HEK293 (cell line): ENCODE measurements at regions not wholly inside any gene's neighbourhood (a gene's known extent, or its start where the extent isn't known, plus 50 kb on each side); places are given as distances from the start of the nearest gene placed in this dataset.
"Not testable (repeated sequence)": the region's sequence is repeated elsewhere in the genome, so short reads cannot be mapped to it uniquely, and the experiment has no call there.

ENCODE experiments used
- CTCF ChIA-PET: fragments of 350-600 bp; formaldehyde crosslinking; extraction: SDS; loops from one replicate; lab custom pipeline; 2021; ENCODE audit warnings: antibody characterized with exemption; lab: Yijun Ruan, JAX
- POLR2A ChIA-PET: fragments of 300-600 bp; formaldehyde crosslinking; extraction: SDS; loops from one replicate; lab custom pipeline; 2020; ENCODE audit warnings: antibody characterized with exemption, inconsistent platforms; lab: Yijun Ruan, JAX
- H3K27ac ChIP-seq: fragments of 200-500 bp; sonication (Bioruptor generic); 2 replicates; pipeline ENCODE4 v1.5.1; 2014; ENCODE audit warnings: low read depth, low read length, control low read depth, inconsistent platforms; ENCODE audit errors: extremely low read depth
- H3K36me3 ChIP-seq, 2 experiments: fragments of 200-500 bp in 1 of 2; sonication (Bioruptor generic) in 1 of 2; 1 replicate in 1 of 2; 2 replicates in 1 of 2; pipeline ENCODE4 v1.5.1; 2014 to 2017; ENCODE audit warnings: inconsistent platforms in 2 of 2, low read length in 2 of 2; ENCODE audit not compliant: control insufficient read depth in 2 of 2, insufficient read depth in 1 of 2
- H3K4me1 ChIP-seq: fragments of 200-500 bp; sonication (Bioruptor generic); 2 replicates; pipeline ENCODE4 v1.5.1; 2014; ENCODE audit warnings: mild to moderate bottlenecking, low read length, inconsistent platforms; ENCODE audit not compliant: control insufficient read depth, insufficient read depth
- H3K4me3 ChIP-seq: 2 replicates; pipeline ENCODE4 v1.5.1; 2011; ENCODE audit warnings: low read depth, mild to moderate bottlenecking, control low read depth, low read length, moderate library complexity
- H3K9me3 ChIP-seq: fragments of 200-500 bp; sonication (Bioruptor generic); 2 replicates; pipeline ENCODE4 v1.5.1; 2014; ENCODE audit warnings: low read depth, low read length, inconsistent platforms; ENCODE audit not compliant: control insufficient read depth, insufficient read depth
- ATF2 ChIP-seq: fragments of 450-650 bp; formaldehyde crosslinking; IDR thresholded peaks from 2 replicates; pipeline ENCODE4 v1.5.1; 2016; ENCODE audit warnings: missing biosample characterization, missing genetic modification characterization, low read depth
- HIC1 ChIP-seq: fragments of 450-650 bp; formaldehyde crosslinking; IDR thresholded peaks from 2 replicates; pipeline ENCODE4 v1.5.1; 2016; ENCODE audit warnings: missing biosample characterization, missing genetic modification characterization
- HOXD13 ChIP-seq: sonication (generic); formaldehyde crosslinking; IDR thresholded peaks from 2 replicates; pipeline ENCODE4 v1.8.0; 2022; ENCODE audit warnings: missing genetic modification reagents, borderline replicate concordance
- KLF1 ChIP-seq: fragments of 450-650 bp; formaldehyde crosslinking; IDR thresholded peaks from 2 replicates; pipeline ENCODE4 v1.5.1; 2016; ENCODE audit warnings: missing biosample characterization, missing genetic modification characterization
- KLF16 ChIP-seq: fragments of 450-650 bp; formaldehyde crosslinking; IDR thresholded peaks from 2 replicates; pipeline ENCODE4 v1.5.1; 2017; ENCODE audit warnings: missing biosample characterization, missing genetic modification characterization
- KLF17 ChIP-seq: fragments of 450-650 bp; formaldehyde crosslinking; IDR thresholded peaks from 2 replicates; pipeline ENCODE4 v1.5.1; 2016; ENCODE audit warnings: missing biosample characterization, missing genetic modification characterization
- PRDM6 ChIP-seq: fragments of 450-650 bp; formaldehyde crosslinking; IDR thresholded peaks from 2 replicates; pipeline ENCODE4 v1.5.1; 2017; ENCODE audit warnings: missing biosample characterization, missing genetic modification characterization
- SP3 ChIP-seq: fragments of 450-650 bp; formaldehyde crosslinking; IDR thresholded peaks from 2 replicates; pipeline ENCODE4 v1.5.1; 2016; ENCODE audit warnings: missing biosample characterization, missing genetic modification characterization
- ZNF121 ChIP-seq: fragments of 450-650 bp; formaldehyde crosslinking; IDR thresholded peaks from 2 replicates; pipeline ENCODE4 v1.5.1; 2016; ENCODE audit warnings: missing biosample characterization, missing genetic modification characterization
- ZNF2 ChIP-seq: fragments of 450-650 bp; formaldehyde crosslinking; IDR thresholded peaks from 2 replicates; pipeline ENCODE4 v1.5.1; 2016; ENCODE audit warnings: missing biosample characterization, missing genetic modification characterization
- ZNF248 ChIP-seq: fragments of 450-650 bp; formaldehyde crosslinking; IDR thresholded peaks from 2 replicates; pipeline ENCODE4 v1.5.1; 2017; ENCODE audit warnings: missing biosample characterization, missing genetic modification characterization
- ZNF341 ChIP-seq: fragments of 450-650 bp; formaldehyde crosslinking; IDR thresholded peaks from 2 replicates; pipeline ENCODE4; 2016; ENCODE audit warnings: low read depth, missing biosample characterization, missing genetic modification characterization
- ZNF391 ChIP-seq: fragments of 450-650 bp; formaldehyde crosslinking; IDR thresholded peaks from 2 replicates; pipeline ENCODE4 v1.5.1; 2016; ENCODE audit warnings: low read depth, missing biosample characterization, missing genetic modification characterization, borderline replicate concordance
- ZNF521 ChIP-seq: fragments of 450-650 bp; formaldehyde crosslinking; IDR thresholded peaks from 2 replicates; pipeline ENCODE4 v1.5.1; 2017; ENCODE audit warnings: missing biosample characterization, mild to moderate bottlenecking, missing genetic modification characterization
- ZNF558 ChIP-seq: fragments of 450-650 bp; formaldehyde crosslinking; IDR thresholded peaks from 2 replicates; pipeline ENCODE4 v1.5.1; 2016; ENCODE audit warnings: missing biosample characterization, missing genetic modification characterization
- ZNF560 ChIP-seq: fragments of 450-650 bp; formaldehyde crosslinking; IDR thresholded peaks from 2 replicates; pipeline ENCODE4 v1.5.1; 2017; ENCODE audit warnings: missing biosample characterization, missing genetic modification characterization, borderline replicate concordance
- ZNF580 ChIP-seq: fragments of 450-650 bp; formaldehyde crosslinking; IDR thresholded peaks from 2 replicates; pipeline ENCODE4 v1.5.1; 2016; ENCODE audit warnings: missing biosample characterization, missing genetic modification characterization
- ZNF664 ChIP-seq: fragments of 450-650 bp; formaldehyde crosslinking; IDR thresholded peaks from 2 replicates; pipeline ENCODE4 v1.5.1; 2016; ENCODE audit warnings: missing biosample characterization, missing genetic modification characterization
- ZNF707 ChIP-seq: fragments of 450-650 bp; formaldehyde crosslinking; IDR thresholded peaks from 2 replicates; pipeline ENCODE4 v1.5.1; 2016; ENCODE audit warnings: missing biosample characterization, missing genetic modification characterization

- ChIA-PET POLR2A (no interaction called here), CTCF (interaction anchor here (1.0 kb wide), 1 partner anchor 70 kb away, joined by 3 read pairs; no protein-coding TSS in a partner anchor)
- Histone ChIP-seq H3K36me3 (no peaks in the 10 kb centered on the region), H3K4me1 (no peaks in the 10 kb centered on the region), H3K4me3 (no peak overlapping the region), H3K27ac (no peak overlapping the region), H3K9me3 (no peaks in the 10 kb centered on the region)
- TF ChIP-seq HIC1 (tag by site-specific recombination), result no peak
- no peak for TF ChIP-seq ZNF664 (tag by site-specific recombination)
- TF ChIP-seq KLF1 (tag by site-specific recombination), result no peak
- no peak for TF ChIP-seq ZNF2
- TF ChIP-seq HOXD13, result no peak
- TF ChIP-seq ZNF121, result no peak
- TF ChIP-seq ZNF248, result no peak
- no peak for TF ChIP-seq KLF16 (tag by site-specific recombination)
- TF ChIP-seq ZNF391 (tag by site-specific recombination), result no peak
- no peak for TF ChIP-seq ZNF558 (tag by site-specific recombination)
Measured at GRCh38 chr10:125591886-125592285, 91.1 kb downstream of the TEX36 start.

- CTCF ChIA-PET, H3K27ac ChIP-seq, POLR2A ChIA-PET, H3K36me3 ChIP-seq, H3K4me3 ChIP-seq, H3K9me3 ChIP-seq, H3K4me1 ChIP-seq: not testable (repeated sequence)
Measured at GRCh38 chr10:125588738-125589137, 94.2 kb downstream of the TEX36 start.

- ChIA-PET POLR2A (no interaction called here), CTCF (interaction anchor here (0.6 kb wide), 2 partner anchors 20 to 1022 kb away, joined by 4 to 9 read pairs; no protein-coding TSS in a partner anchor)
Measured at GRCh38 chr10:125584954-125585353, 98.0 kb downstream of the TEX36 start.

More at GRCh38 chr10:125584954-125585353, 98.0 kb downstream of the TEX36 start:
- TF ChIP-seq ZNF580 (tag by site-specific recombination), result no peak
- no peak for TF ChIP-seq ZNF521 (tag by site-specific recombination)
- TF ChIP-seq ZNF560 (tag by site-specific recombination), result no peak
- TF ChIP-seq KLF17 (tag by site-specific recombination), result 0 out of 2 replicates have a peak, but pooled peaks have one; percentile 56
- no peak for TF ChIP-seq ZNF707
- no peak for TF ChIP-seq ATF2 (tag by site-specific recombination)
- no peak for TF ChIP-seq KLF16 (tag by site-specific recombination)
- TF ChIP-seq SP3 (tag by site-specific recombination), result peak; percentile 26; the same call in 1 of the 2 replicates
- peak; percentile 52 for TF ChIP-seq ZNF341 (tag by site-specific recombination)
- TF ChIP-seq PRDM6, result 0 out of 2 replicates have a peak, but pooled peaks have one; percentile 26
- no peak overlapping the region for H3K27ac ChIP-seq
- H3K36me3 ChIP-seq, result no peaks in the 10 kb centered on the region
- no peak overlapping the region for H3K4me3 ChIP-seq
- no peaks in the 10 kb centered on the region for H3K9me3 ChIP-seq
- H3K4me1 ChIP-seq, result no peaks in the 10 kb centered on the region
